ENCODE measurements at regions not wholly inside any gene's neighbourhood (a gene's known extent, or its start where the extent isn't known, plus 50 kb on each side); places are given as distances from the start of the nearest gene placed in this dataset.

DNA sequence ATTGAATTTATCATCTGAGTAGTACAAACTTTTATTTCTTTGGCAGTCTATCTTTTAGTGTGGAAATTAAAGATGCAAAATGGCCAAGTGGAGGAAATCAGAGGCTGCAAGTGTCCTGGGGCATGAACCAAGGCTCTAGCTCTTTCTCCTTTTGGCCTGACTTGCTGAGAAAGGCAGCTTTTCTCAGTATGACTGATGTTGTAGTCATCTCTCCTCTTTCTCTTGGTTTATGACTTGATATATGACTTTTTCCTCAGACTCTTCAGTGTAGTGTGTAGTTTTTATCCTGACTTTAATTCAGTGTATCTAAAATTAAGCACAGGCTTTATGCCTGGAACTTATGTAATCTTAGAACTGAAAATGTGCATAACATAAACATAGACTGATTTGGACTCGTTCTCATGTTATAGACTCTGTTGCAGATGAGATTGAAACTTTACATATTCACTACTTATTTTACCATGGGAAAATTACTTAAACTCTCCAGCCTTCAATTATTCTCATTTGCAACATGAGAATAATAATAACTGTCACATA lies 65.7 kb downstream of the SLITRK5 start:
- Histone ChIP-seq H3F3A (replicated peaks; ENCODE audit: low read depth) (no peaks in the 10 kb centered on the region), H3K4me1 (ENCODE audit: insufficient read depth) (no peaks in the 10 kb centered on the region), H3K36me3 (ENCODE audit: insufficient read depth) (no peaks in the 10 kb centered on the region), H3K27ac (ENCODE audit: low read depth) (no peak overlapping the region), H4K20me1 (replicated peaks; ENCODE audit: insufficient read depth) (no peaks in the 10 kb centered on the region), H3K4me2 (no peak overlapping the region), H3K27me3 (ENCODE audit: insufficient read depth) (peaks cover 13% of the 10 kb centered on the region; the same call in 1 of the 2 replicates), H3K4me3 (no peak overlapping the region), H2AFZ (no peak overlapping the region), H3K9me2 (ENCODE audit: insufficient read depth) (no peaks in the 10 kb centered on the region), H3K79me2 (replicated peaks; ENCODE audit: insufficient read depth) (no peaks in the 10 kb centered on the region)
- TF ChIP-seq ZNF331 (CRISPR knock-in tag; IDR thresholded peaks at IDR 0.05; ENCODE audit: low read depth), result no peak
- TF ChIP-seq EZH2 (IDR thresholded peaks at IDR 0.05; ENCODE audit: low read depth, unreplicated experiment), result no peak
- no peak for TF ChIP-seq NANOG (IDR thresholded peaks at IDR 0.05; ENCODE audit: borderline replicate concordance)
- TF ChIP-seq, protein P1, sequence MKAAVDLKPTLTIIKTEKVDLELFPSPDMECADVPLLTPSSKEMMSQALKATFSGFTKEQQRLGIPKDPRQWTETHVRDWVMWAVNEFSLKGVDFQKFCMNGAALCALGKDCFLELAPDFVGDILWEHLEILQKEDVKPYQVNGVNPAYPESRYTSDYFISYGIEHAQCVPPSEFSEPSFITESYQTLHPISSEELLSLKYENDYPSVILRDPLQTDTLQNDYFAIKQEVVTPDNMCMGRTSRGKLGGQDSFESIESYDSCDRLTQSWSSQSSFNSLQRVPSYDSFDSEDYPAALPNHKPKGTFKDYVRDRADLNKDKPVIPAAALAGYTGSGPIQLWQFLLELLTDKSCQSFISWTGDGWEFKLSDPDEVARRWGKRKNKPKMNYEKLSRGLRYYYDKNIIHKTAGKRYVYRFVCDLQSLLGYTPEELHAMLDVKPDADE (IDR thresholded peaks at IDR 0.05), result no peak
- TF ChIP-seq CREB1 (CRISPR knock-in tag; IDR thresholded peaks at IDR 0.05; ENCODE audit: low read depth), result no peak
- TF ChIP-seq, protein P2, sequence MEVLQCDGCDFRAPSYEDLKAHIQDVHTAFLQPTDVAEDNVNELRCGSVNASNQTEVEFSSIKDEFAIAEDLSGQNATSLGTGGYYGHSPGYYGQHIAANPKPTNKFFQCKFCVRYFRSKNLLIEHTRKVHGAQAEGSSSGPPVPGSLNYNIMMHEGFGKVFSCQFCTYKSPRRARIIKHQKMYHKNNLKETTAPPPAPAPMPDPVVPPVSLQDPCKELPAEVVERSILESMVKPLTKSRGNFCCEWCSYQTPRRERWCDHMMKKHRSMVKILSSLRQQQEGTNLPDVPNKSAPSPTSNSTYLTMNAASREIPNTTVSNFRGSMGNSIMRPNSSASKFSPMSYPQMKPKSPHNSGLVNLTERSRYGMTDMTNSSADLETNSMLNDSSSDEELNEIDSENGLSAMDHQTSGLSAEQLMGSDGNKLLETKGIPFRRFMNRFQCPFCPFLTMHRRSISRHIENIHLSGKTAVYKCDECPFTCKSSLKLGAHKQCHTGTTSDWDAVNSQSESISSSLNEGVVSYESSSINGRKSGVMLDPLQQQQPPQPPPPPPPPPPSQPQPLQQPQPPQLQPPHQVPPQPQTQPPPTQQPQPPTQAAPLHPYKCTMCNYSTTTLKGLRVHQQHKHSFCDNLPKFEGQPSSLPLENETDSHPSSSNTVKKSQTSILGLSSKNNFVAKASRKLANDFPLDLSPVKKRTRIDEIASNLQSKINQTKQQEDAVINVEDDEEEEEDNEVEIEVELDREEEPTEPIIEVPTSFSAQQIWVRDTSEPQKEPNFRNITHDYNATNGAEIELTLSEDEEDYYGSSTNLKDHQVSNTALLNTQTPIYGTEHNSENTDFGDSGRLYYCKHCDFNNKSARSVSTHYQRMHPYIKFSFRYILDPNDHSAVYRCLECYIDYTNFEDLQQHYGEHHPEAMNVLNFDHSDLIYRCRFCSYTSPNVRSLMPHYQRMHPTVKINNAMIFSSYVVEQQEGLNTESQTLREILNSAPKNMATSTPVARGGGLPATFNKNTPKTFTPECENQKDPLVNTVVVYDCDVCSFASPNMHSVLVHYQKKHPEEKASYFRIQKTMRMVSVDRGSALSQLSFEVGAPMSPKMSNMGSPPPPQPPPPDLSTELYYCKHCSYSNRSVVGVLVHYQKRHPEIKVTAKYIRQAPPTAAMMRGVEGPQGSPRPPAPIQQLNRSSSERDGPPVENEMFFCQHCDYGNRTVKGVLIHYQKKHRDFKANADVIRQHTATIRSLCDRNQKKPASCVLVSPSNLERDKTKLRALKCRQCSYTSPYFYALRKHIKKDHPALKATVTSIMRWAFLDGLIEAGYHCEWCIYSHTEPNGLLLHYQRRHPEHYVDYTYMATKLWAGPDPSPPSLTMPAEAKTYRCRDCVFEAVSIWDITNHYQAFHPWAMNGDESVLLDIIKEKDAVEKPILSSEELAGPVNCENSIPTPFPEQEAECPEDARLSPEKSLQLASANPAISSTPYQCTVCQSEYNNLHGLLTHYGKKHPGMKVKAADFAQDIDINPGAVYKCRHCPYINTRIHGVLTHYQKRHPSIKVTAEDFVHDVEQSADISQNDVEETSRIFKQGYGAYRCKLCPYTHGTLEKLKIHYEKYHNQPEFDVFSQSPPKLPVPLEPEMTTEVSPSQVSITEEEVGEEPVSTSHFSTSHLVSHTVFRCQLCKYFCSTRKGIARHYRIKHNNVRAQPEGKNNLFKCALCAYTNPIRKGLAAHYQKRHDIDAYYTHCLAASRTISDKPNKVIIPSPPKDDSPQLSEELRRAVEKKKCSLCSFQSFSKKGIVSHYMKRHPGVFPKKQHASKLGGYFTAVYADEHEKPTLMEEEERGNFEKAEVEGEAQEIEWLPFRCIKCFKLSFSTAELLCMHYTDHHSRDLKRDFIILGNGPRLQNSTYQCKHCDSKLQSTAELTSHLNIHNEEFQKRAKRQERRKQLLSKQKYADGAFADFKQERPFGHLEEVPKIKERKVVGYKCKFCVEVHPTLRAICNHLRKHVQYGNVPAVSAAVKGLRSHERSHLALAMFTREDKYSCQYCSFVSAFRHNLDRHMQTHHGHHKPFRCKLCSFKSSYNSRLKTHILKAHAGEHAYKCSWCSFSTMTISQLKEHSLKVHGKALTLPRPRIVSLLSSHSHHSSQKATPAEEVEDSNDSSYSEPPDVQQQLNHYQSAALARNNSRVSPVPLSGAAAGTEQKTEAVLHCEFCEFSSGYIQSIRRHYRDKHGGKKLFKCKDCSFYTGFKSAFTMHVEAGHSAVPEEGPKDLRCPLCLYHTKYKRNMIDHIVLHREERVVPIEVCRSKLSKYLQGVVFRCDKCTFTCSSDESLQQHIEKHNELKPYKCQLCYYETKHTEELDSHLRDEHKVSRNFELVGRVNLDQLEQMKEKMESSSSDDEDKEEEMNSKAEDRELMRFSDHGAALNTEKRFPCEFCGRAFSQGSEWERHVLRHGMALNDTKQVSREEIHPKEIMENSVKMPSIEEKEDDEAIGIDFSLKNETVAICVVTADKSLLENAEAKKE (CRISPR knock-in tag; IDR thresholded peaks at IDR 0.05), result no peak
- no peak for TF ChIP-seq CTCF (conservative IDR thresholded peaks at IDR 0.05; ENCODE audit: low read depth in 2 of 2)
- no peak for TF ChIP-seq JUNB (IDR thresholded peaks at IDR 0.05; ENCODE audit: unreplicated experiment)
- TF ChIP-seq ZNF114 (CRISPR knock-in tag; IDR thresholded peaks at IDR 0.05), result no peak
- no peak for TF ChIP-seq POLR2AphosphoS5 (IDR thresholded peaks at IDR 0.05; ENCODE audit: low read depth)
- TF ChIP-seq EZH2phosphoT487 (IDR thresholded peaks at IDR 0.05; ENCODE audit: unreplicated experiment), result no peak
- no peak for TF ChIP-seq REST (IDR thresholded peaks at IDR 0.05; ENCODE audit: unreplicated experiment)
- no peak for TF ChIP-seq STAT1 (IDR thresholded peaks at IDR 0.05; ENCODE audit: unreplicated experiment)
- DNase-seq (ENCODE audit: low spot score) (no peak), ATAC-seq (no peak)
- Mint-ChIP-seq H3K27me3 (ENCODE audit: insufficient read depth, low read depth, poor library complexity) (peaks cover 6% of the 10 kb centered on the region), H3K9me3 (no peaks in the 10 kb centered on the region), H3K27ac (no peak overlapping the region), H3K4me1 (no peaks in the 10 kb centered on the region), H3K36me3 (ENCODE audit: low read depth) (no peaks in the 10 kb centered on the region), H3K4me3 (no peak overlapping the region)

All from GM23338 (cell line).